ENCODE measurements at regions not wholly inside any gene's neighbourhood (a gene's known extent, or its start where the extent isn't known, plus 50 kb on each side); places are given as distances from the start of the nearest gene placed in this dataset.

DNA sequence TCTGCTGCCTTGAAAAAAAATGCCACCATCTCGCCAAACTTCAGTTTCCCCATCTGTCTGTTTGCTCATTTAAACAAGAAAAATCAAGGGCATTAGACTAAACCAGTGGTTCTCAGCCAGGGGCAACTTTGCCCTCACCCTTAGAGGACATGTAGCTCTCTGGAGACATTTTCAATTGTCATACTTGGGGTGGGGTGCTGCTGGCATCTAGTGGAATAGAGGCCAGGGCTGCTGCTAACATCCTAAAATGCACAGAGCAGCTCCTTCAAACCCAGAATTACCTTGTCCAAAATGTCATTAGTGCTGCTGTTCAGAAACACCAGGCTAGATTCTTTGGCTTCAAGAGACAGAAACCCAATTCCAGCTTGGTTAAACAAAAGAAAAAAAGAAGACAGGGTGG, 71.1 kb upstream of the FOXE1 start:
- H2AFZ ChIP-seq (ENCODE audit: low read length) = no peak overlapping the region
- no peak overlapping the region for H3K27ac ChIP-seq (ENCODE audit: insufficient read length, low read depth, low read length)
- Mint-ChIP-seq H3K36me3 (ENCODE audit: insufficient read depth in 1 of 3, low read depth in 3 of 3) (peaks cover 5 to 19% (median 15%) of the 10 kb centered on the region in 3 experiments), H3K27me3 (ENCODE audit: low read depth) (peaks cover 13% of the 10 kb centered on the region), H3K4me1 (peaks cover 0 to 5% of the 10 kb centered on the region in 2 experiments; a peak in 1 of 4 replicates), H3K4me3 (no peak overlapping the region), H3K27ac (no peak overlapping the region), H3K9me3 (peaks cover 21 to 30% of the 10 kb centered on the region in 2 experiments)
- H3K9me3 ChIP-seq (ENCODE audit: control insufficient read depth, low read depth, low read length) = no peaks in the 10 kb centered on the region
- H4K20me1 ChIP-seq (ENCODE audit: control insufficient read depth, insufficient read depth, insufficient read length) = no peaks in the 10 kb centered on the region
- 0 out of 2 replicates have a peak, but pooled peaks cover 2% of the 10 kb centered on the region for H3K79me2 ChIP-seq (ENCODE audit: insufficient read depth, low read length)
- H3K23me2 ChIP-seq (ENCODE audit: insufficient read length, low read depth, low read length, poor library complexity, severe bottlenecking) = no peaks in the 10 kb centered on the region
- no peak for TF ChIP-seq CTCF (conservative IDR thresholded peaks at IDR 0.05)
- H3K18ac ChIP-seq (ENCODE audit: insufficient read length, low read depth, low read length) = no peak overlapping the region
- no peak overlapping the region for H3K23ac ChIP-seq (ENCODE audit: insufficient read length, low read depth, low read length)
- no peak for DNase-seq
- no peak overlapping the region for H4K5ac ChIP-seq (ENCODE audit: insufficient read length, low read depth, low read length)
- H3T11ph ChIP-seq (ENCODE audit: low read length) = no peak overlapping the region
- no peak overlapping the region for H2BK120ac ChIP-seq (ENCODE audit: low read depth, low read length, poor library complexity, severe bottlenecking)
- H2AK5ac ChIP-seq (ENCODE audit: insufficient read length, low read length) = no peak overlapping the region
- H4K91ac ChIP-seq (ENCODE audit: insufficient read length, low read depth, low read length) = no peak overlapping the region
- H2BK20ac ChIP-seq (ENCODE audit: low read depth, low read length, poor library complexity, severe bottlenecking) = no peak overlapping the region
- no peak overlapping the region for H3K56ac ChIP-seq (ENCODE audit: insufficient read length, low read depth, low read length)
- H3K79me1 ChIP-seq (ENCODE audit: insufficient read depth, low read depth, low read length, poor library complexity, severe bottlenecking) = no peaks in the 10 kb centered on the region
- WGBS (ENCODE audit: extremely low coverage, insufficient read length, low lambda C conversion rate) = no CpG with 5 or more reads among the region's 1 CpG
- H3K27me3 ChIP-seq (ENCODE audit: insufficient read depth, low read length) = no peaks in the 10 kb centered on the region
- H2BK5ac ChIP-seq (ENCODE audit: insufficient read length, low read length) = no peak overlapping the region
- no peak overlapping the region for H4K8ac ChIP-seq (replicated peaks; ENCODE audit: insufficient read length, low read depth, low read length)
- H3K4me1 ChIP-seq (ENCODE audit: insufficient read depth, low read length) = no peaks in the 10 kb centered on the region
- no peak overlapping the region for H3K9ac ChIP-seq (ENCODE audit: extremely low read depth, insufficient read length, low read length)
- H2BK15ac ChIP-seq (ENCODE audit: low read depth, low read length) = no peak overlapping the region
- H2BK12ac ChIP-seq (ENCODE audit: insufficient read length, low read depth, low read length) = no peak overlapping the region
- H3K4me2 ChIP-seq (ENCODE audit: insufficient read depth, insufficient read length, low read length) = no peak overlapping the region
- no peak overlapping the region for H3K4ac ChIP-seq (ENCODE audit: low read depth, low read length)
- no peak overlapping the region for H3K14ac ChIP-seq (ENCODE audit: insufficient read depth, low read length)
